ENCODE measurements at regions not wholly inside any gene's neighbourhood (a gene's known extent, or its start where the extent isn't known, plus 50 kb on each side); places are given as distances from the start of the nearest gene placed in this dataset.

DNA sequence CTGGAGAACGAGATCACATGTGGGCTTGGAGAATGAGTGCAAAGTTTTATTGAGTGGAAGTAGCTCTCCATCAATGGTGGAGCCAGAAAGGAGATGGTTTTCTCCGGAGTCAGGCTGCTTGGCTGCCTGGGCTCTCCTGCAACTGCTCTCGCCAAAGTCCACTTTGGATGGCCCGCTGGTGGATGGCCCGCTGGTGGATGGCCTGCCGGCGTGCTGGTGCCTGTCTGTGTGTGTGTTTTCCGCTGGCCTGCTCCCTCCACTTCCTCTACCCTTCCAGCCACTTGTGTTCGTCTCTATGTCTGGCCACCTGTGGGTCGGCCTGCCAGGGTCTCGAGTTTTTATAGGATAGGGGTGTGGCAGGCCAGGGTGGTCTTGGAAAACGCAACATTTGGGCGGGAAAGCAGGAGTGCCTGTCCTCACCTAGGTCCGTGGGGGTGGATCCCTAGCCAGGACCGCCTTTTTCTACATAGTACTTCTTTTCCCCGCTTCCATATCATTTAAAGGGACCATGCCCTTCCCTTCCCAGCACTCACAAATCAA lies 1292.1 kb upstream of the PIK3C3 start:
- DNase-seq (ENCODE audit: low spot score), result no peak

DNA sequence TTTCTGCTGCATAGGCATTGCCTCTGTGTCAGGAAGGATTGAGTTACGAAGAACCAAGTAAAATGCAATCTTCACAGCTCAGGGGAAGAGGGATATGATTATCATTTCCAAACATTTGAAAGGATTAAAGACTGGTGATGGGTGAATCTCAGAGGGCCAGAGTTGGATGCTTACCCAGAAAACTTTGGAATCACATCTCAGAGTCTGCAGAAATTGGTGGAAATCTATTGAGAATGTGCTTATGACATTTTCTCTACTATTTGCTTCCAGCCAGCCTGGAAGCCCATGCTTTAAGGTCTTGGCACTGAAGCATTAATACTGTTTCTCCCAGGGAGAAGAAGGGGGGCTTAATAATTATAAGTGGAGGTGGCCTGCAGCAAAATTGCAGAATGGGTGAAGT lies 1301.4 kb upstream of the PIK3C3 start:
- no peak for DNase-seq (ENCODE audit: low spot score)

DNA sequence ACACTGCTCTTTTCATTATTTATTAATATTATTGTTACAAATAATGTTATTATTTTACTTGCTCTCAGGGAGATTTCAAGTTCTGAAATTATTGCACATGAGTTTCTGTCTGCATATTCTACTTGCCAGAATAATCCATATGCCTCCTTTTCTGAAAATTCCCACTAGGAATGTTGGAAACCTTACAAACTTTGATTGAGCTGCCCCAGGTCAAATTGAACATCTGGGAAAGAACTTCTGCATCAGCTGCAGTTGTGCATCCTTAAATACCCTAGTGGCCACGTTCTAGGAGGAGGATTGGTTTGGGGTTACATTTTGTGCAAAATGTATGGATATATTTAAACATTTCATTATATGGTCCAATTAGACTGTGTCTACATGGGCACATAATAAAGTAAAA lies 1302.7 kb upstream of the PIK3C3 start:
- no peak for DNase-seq (ENCODE audit: low spot score)

DNA sequence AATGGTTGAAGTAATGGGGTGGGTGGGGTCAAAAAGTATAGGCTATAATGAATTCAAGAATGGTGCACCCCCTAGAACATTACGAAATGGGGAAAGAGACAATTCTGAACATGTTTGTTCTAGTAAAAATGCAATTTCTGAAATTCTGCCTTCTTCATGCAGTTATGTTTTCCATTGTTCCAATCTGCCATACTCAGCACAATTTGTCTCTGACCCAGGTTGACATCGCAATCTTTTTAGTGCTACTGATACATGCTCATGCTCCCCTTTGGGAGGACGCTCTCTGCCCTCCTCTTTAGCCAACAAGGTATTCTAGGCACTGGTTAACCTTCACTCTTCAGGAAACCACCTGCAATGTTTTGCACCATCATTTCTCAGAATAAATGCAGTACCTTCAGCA lies 1303.9 kb upstream of the PIK3C3 start:
- no peak for DNase-seq (ENCODE audit: low spot score)

DNA sequence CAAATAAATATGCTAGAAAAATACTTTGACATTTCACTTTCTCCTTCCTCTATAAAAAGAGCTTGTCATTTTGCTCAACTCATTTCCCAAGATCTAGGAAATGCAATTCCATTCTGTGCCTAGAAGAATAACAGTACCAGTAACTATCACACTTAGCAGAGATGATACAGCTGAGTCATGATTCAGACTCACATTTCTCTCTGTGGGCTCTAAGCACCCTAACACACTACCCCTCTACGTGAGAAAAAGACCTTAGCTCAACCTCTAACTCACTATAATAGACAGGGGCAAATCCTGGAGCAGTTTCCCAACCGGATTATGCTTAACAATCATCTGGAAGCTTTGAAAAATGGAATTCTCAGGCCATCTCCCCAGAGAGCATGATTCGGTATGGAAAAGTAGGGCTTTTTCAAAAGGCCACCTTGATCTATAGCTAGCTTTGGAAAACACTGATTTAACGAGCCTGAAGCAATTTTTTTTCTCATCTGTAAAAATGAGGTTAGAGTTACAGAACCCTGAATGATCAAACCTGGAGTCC lies 1312.3 kb upstream of the PIK3C3 start:
- no peak for DNase-seq (ENCODE audit: low spot score)

DNA sequence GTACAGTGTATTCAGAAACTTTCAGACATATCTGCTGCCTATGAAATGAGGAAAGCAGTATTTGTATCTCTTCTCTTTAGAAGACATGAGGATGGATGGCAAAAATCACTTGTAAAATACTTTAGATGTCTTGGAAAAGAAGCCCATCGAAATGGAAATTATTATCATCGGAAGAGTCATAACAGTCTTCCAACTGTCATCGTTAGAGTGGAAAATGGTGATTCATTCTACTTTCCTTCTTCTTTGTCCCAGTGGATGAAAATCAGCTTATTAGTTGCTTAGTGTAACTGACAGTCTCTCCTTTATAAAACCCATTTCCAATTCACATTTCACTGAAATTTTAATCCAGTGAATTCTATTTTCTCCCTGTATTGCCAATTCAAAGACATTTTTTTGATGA lies 1323.7 kb upstream of the PIK3C3 start:
- no peak for DNase-seq (ENCODE audit: low spot score)

DNA sequence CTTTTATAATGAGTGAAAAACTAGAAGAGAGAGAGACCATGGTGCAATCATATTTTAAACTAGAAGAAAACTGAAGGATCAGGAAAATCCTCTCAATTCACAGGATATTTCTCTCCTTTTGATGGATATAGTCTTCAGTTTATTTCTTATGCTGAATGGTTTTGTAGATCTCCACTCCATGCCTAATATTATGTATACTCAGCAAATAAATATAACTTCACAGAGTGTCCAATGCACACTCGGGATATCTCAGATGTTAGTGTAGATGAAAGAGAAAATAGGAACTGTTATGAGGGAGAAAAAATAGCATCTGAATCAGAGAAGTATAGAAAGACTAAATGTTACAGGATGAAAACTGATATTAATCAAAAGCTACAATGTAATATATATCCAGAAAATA lies 1324.5 kb upstream of the PIK3C3 start:
- no peak for DNase-seq (ENCODE audit: low spot score)

DNA sequence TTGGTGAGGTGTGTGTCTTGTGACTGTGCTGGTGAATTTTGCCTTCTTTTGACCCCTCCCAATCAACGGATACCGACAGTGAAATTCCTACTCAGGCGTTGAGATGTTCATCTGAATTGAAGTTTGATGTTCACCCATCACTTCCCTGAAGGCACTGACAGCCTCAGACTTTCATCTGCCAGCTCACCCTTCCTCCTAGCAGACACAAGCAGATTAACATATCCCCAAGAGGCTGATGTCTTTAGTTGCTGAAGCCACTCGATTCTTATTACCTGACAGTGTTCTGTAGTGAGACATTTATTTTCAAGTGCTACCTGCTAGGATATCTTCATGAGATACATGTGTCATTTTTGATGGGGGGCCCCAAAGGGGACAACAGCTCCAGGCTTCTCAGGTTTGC lies 1330.1 kb upstream of the PIK3C3 start:
- no peak for DNase-seq (ENCODE audit: low spot score)

DNA sequence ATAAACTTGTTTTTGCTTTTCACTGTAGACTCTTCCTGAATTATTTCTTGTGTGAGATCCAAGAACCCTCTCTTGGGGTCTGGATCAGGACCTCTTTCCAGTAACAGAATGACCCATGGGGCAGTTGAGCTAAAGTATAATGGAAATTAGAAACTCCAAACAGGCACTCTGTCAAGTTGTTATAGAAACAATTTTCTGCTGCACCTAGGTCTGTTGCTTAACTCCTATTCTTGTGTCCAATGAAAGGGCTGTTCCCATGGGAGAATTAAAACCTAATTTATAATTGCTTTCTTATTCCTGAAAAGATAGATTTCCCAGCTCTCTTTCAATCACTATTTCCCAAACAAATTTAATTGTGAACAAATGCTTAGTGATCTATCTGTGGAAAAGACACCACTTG lies 1341.3 kb upstream of the PIK3C3 start:
- no peak for DNase-seq (ENCODE audit: low spot score)

DNA sequence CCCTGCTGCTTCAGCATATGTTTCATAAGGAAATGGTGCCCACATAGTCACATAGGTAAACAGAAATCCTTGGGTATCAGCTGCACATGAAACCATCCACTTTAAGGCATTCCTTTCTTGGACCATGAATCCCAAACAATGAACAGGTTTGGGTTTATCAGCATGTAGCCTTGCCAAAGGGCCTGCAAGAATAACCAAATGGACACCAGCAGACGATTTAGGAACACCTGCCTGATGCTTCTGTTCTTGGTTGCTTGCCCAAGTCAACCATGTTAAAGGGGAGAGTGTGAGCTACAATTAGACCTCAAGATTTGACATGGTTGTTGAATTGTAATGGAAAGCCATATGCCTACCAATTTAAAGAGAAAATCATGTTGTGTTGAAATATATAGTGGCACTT lies 1342.7 kb upstream of the PIK3C3 start:
- no peak for DNase-seq (ENCODE audit: low spot score)

DNA sequence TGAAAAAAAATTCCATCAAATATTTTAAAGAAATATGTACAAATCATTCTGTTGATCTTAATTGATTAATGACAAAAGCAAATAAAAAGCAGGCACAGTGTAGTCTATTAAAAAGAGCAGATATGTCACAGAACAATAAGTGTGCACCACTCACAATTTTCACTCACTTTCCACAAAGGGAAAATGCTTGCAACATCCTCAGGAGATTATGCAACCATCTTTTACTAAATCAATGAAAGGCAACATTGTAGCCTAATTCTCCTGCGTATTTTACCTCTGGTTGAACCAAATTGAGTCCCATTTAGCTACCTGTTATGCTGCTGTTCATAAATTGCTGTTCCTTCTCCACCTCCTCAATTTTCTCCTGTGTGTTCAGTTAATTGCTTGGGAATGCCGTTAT lies 1346.8 kb upstream of the PIK3C3 start:
- DNase-seq (ENCODE audit: low spot score), result no peak

DNA sequence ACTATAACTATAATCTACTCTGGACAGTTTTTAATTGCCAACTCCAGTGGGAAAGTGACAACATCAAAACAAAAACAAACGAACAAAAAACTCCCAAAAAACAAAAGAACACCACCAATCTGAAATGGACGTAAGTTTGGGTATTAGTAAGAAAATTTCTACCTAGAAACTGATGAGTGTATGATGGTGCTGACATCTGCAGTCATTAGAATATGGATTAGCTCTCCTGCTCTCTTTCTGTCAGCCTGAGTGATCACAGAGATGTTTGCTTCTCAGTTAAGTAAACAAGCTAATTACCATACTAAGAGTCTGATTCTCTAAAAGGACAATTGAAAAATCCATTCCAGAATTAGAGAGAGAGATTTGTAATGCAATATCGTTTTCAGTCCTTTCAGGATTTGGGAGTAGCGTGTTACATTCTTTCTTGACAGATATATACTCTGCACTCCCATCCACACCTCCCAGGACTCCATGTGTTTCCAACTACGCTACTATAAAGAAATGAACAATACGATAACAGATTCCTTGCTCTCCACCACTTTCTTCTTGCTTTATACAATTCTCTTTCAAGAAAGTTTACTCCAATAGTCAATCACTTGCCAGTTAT lies 1347.4 kb upstream of the PIK3C3 start:
- no peak for DNase-seq (ENCODE audit: low spot score)

DNA sequence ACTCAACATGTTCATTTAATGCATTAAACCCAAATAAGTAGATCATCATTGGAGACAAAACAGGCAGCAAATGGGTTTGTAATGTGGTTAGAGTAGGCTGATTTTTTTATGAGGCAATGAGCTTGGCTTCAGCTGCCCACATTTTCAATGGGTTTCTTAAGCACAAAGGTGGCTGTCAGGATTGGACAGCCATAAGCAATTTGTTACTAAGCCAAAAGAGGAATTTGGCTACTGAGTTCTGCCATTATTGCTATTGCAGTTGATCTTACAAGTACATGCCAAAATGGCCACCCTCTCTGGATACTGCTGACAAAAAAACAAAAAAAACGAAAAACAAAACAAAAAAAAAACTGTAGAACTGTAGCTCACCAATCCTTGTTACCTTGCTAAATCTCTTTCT lies 1348.0 kb upstream of the PIK3C3 start:
- no peak for DNase-seq (ENCODE audit: low spot score)

DNA sequence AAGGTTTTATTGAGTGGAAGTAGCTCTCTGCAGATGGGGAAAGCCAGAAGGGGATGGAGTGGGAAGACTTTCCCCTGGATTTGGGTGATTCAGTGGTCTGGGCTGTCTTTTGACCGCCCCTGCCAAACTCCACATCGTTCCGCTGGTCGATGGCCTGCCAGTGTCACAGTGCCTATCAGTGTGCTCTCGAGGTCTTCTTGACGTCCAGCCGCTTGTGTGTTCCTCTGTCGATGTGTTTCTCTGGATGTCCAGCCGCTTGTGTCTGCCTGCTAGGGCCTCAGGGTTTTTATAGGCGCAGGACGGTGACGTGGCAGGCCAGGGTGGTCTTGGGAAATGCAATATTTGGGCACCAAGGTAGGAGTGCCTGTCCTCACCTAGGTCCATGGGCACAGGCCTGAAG lies 1371.4 kb upstream of the PIK3C3 start:
- no peak for DNase-seq (ENCODE audit: low spot score)

DNA sequence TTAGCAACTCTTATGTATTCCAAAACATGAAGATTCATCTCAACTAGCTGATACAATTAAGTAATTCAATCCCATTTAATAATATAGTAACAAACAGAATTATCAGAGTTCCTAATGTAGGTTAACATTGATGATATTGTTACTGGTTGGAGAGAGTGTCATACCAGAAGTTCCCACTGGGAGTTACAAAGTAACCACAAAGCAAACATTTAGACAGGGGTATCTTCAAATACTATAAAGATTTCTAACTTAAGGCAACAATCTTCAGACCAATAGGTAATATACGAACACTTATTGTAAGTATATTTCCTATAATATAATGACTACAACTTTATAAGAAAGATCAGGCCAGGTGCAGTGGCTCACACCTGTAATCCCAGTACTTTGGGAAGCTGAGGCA lies 1372.9 kb upstream of the PIK3C3 start:
- DNase-seq (ENCODE audit: low spot score), result no peak

DNA sequence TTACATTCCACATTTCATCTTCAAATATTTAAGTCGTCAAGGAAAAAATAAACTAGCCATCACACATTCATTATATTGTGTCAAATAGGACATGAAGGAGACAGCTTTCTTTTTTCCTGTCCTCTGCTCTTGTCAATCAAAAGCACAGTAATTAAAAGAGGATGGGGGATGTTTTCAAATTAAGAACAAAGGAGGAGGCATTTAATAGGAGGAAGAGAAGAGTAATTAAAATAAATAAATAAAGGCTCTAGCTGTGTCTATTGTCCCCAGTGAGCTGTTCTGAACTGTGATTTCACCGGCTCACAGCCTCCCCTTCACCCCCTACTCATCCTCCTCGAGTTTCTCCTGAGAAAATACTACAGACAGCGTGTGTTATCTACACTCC lies 1377.1 kb upstream of the PIK3C3 start:
- no peak for DNase-seq (ENCODE audit: low spot score)

DNA sequence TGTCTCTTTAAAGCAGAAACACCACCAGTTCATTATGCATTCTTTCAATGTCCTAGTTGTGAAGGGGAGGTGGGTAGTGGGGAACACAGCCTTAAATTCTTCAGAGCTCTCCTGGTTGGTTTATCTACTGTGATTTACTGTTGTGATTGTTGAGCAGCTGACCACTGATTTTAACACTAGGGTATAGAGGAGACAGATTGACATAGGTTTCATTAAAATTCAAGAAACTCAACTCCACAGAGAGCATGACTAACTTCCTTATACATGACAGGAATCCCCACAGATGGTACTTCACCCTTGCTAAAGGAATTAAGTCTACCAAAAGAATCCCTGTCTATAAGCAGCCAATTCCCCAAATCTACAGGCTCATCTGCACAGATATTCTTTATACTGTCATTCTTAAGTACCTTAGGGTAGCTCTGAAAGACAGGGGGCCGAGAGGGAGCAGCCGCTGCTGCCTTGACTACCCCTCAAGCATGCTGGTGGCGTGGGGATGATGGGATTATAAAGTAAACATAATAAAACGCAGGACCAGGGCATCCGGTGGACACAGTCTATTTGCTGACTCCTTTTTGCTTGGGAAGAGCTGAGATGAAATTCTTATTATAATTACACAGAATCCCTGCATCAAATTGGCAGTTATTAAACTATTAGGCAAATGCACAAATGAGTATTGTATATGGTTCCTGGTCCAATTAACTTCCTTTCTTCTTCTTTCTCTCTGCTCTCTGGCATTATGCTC lies 1377.6 kb upstream of the PIK3C3 start:
- no peak for DNase-seq (ENCODE audit: low spot score)

DNA sequence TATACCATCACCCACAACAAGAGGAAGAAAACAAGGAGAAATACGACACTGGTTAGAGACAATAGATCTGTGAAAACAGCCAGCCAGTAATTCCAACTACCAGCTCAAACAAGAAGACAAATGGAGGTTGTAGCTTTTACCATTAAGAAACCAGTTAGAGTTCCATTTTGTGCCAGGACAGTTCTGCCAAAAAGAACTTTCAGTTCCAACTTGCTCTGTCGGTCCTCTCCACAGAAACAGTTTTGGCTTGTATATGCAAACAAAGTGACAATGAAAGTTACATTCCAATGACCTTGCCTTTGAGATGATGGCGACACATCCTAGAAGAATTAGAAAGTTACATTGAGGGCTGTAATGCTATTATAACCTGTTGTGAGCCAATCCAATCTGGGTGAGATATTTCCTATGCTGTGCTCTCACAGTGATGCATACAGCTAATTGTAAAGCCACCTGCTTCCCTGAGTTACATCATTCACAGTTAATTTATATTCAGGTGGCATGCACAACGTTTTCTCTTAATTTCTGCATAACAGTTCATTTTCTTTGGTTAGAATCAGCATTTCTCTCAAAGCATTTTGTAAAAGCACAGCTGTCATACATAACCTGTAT lies 1378.4 kb upstream of the PIK3C3 start:
- no peak for DNase-seq (ENCODE audit: low spot score)

DNA sequence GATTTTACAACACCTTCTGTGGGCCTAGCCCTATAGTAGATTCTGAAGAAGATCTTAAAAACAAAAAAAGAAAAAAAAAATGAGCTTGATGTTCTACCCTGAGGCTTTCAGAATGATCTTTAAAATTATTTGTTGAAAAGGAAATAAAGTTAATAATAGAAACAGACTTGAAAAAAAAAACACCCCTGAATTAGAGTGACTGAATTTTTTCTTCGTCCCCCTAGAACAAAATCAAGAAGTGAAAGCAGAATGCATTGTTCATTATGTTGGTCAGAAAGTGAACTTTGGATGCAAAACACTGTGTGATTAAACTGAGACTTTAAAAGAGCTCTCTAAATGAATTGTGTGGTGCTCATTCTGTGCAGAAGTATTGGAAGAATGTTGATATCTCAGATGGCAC lies 1384.4 kb upstream of the PIK3C3 start:
- no peak for DNase-seq (ENCODE audit: low spot score)

DNA sequence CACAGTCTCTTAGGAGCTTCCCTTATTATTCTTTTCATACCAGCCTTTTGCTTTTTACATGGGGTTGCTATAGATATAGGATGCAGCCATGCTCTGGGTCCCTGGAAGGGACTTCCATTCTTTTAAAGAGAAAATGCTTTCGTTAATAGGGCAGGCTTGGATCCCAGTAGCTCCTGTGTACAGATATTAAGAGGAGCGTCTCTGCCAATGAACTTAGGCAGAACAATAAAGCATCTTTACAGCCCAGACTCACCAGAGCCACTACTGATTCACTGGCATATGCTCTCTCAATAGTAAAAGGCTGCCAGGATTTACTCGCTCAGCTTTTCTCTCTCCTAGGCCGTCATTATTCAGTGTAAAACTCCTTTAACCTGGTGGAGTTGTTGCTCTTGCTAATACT lies 1385.4 kb upstream of the PIK3C3 start:
- DNase-seq (ENCODE audit: low spot score), result no peak

DNA sequence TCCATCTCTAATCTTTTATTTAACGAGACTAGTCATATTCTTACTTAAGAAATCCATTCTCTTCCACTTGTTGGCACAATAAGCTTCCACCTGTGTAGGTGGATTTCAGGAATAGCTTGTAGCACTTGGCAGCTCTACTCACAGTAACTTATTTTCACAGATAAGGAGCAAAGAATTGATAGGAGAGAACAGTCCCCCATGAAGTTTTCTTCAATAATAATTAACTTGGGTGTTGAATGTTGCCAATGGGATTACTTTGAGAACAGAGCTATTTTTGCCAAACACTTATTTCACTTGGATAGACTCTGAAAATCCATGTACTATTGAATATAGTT lies 1388.6 kb upstream of the PIK3C3 start:
- DNase-seq (ENCODE audit: low spot score), result no peak

DNA sequence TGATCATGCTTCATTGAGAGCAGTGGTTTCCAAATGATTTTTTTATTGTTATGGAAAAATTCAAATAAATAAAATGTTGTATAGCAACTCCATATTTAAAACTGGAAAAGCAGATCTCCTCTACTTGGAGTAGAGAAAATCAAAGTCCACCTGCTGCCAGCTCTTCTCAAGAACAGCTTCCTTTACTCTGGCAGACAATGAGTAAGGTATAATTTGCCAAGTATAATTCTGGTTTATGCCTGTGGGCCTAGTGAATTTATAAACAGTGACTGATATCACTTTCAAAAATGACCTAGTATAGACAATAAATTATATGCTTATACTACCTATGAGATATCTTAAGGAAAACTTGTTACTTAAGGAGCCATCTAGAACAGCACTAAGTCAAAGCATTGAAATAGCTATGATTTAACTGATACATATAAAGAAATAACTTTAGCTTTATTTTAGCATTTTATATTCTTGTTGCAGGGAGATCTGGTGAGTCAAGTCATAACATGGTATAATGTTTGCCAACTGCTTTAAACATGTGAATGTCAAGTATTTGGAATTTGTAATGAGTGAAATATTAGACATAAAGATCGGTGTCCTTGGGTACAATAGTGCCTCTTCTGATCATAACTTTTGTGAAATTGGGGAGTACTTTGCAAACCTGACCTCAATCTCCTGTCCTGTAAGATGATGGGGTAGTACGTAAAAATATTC lies 1389.1 kb upstream of the PIK3C3 start:
- DNase-seq (ENCODE audit: low spot score), result no peak

DNA sequence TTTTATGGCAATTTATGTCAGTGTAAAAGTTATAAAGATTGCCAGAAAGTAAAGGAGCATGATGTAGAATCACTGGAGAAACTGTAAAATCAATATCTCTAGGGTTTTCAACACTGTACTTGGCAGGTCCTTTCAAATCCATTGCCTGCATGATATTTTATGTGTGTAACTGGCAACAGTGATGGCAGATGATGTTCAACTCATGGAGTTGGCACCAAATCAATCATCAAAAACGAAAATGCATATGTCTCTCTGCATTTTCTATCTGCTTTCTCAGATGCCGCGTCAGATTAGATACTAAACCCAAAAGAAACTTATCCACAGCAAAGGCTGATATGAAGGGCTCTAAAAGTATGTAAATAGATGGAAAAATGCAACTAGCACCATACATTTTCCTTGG lies 1395.5 kb upstream of the PIK3C3 start:
- DNase-seq (ENCODE audit: low spot score), result no peak
